ENCODE measurements at regions not wholly inside any gene's neighbourhood (a gene's known extent, or its start where the extent isn't known, plus 50 kb on each side); places are given as distances from the start of the nearest gene placed in this dataset.

GRCh38 chr14:104370256-104370870 lies 209.2 kb upstream of the C14orf180 start:
- TF ChIP-seq CTCF (conservative IDR thresholded peaks at IDR 0.05; ENCODE audit: control insufficient read depth, insufficient read depth, low read depth, low read length): no peak
- no peak overlapping the region for H3K4me3 ChIP-seq (ENCODE audit: control insufficient read depth, low read depth, low read length)
- DNase-seq (ENCODE audit: low read depth): no peak

GRCh38 chr14:104371031-104371430 lies 208.5 kb upstream of the C14orf180 start:
- no peak for TF ChIP-seq CTCF (conservative IDR thresholded peaks at IDR 0.05; ENCODE audit: control insufficient read depth, insufficient read depth, low read depth, low read length)
- H3K4me3 ChIP-seq (ENCODE audit: control insufficient read depth, low read depth, low read length): no peak overlapping the region
- no peak for DNase-seq (ENCODE audit: low read depth)

GRCh38 chr14:104371917-104372316 lies 207.6 kb upstream of the C14orf180 start:
- no peak for TF ChIP-seq CTCF (conservative IDR thresholded peaks at IDR 0.05; ENCODE audit: control insufficient read depth, insufficient read depth, low read depth, low read length)
- H3K4me3 ChIP-seq (ENCODE audit: control insufficient read depth, low read depth, low read length): no peak overlapping the region
- no peak for DNase-seq (ENCODE audit: low read depth)

GRCh38 chr14:104372390-104373054 lies 207.0 kb upstream of the C14orf180 start:
- no peak overlapping the region for H3K4me3 ChIP-seq (ENCODE audit: control insufficient read depth, low read depth, low read length)
- DNase-seq (ENCODE audit: low read depth): no peak
- TF ChIP-seq CTCF (conservative IDR thresholded peaks at IDR 0.05; ENCODE audit: control insufficient read depth, insufficient read depth, low read depth, low read length): no peak

GRCh38 chr14:104373055-104373854 lies 206.3 kb upstream of the C14orf180 start:
- no peak for TF ChIP-seq CTCF (conservative IDR thresholded peaks at IDR 0.05; ENCODE audit: control insufficient read depth, insufficient read depth, low read depth, low read length)
- no peak for DNase-seq (ENCODE audit: low read depth)
- H3K4me3 ChIP-seq (ENCODE audit: control insufficient read depth, low read depth, low read length): no peak overlapping the region

GRCh38 chr14:104373855-104374717 lies 205.5 kb upstream of the C14orf180 start:
- TF ChIP-seq CTCF (conservative IDR thresholded peaks at IDR 0.05; ENCODE audit: control insufficient read depth, insufficient read depth, low read depth, low read length): no peak
- no peak overlapping the region for H3K4me3 ChIP-seq (ENCODE audit: control insufficient read depth, low read depth, low read length)
- no peak for DNase-seq (ENCODE audit: low read depth)
